ENCODE measurements at regions not wholly inside any gene's neighbourhood (a gene's known extent, or its start where the extent isn't known, plus 50 kb on each side); places are given as distances from the start of the nearest gene placed in this dataset.

DNA sequence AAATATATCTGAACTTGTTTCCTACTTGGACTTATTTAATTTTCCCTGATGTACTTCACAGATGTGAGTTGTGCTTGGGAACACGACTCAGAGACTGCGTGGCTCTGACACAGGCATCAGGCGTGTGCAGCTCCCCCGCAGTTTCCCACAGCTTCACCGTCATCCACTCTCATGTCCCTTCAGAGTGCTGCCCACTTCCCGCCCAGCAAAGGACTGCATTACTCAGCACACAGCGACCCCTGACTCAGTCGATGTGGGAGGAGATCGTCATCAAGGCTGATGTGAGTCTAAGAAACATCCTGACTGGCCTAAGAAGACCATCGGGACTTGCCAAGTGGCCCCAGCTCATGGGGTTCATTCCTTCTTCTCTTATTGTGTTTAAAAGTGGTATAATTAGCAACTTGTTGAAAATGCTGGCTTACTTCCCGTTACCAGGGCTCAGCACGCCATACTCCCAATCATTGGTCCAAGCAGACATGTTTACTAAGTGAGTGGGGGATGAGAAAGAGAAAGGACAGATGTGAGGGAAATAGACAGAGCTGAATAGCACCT is 539.4 kb upstream of the JARID2 start (continued):
- no peak for TF ChIP-seq FOXP1 (CRISPR knock-in tag; IDR thresholded peaks at IDR 0.05; ENCODE audit: borderline replicate concordance)
- TF ChIP-seq TCF7 (CRISPR knock-in tag; IDR thresholded peaks at IDR 0.05; ENCODE audit: low read depth) = no peak
- TF ChIP-seq GABPB1 (CRISPR knock-in tag; IDR thresholded peaks at IDR 0.05) = no peak
- TF ChIP-seq, protein P1, sequence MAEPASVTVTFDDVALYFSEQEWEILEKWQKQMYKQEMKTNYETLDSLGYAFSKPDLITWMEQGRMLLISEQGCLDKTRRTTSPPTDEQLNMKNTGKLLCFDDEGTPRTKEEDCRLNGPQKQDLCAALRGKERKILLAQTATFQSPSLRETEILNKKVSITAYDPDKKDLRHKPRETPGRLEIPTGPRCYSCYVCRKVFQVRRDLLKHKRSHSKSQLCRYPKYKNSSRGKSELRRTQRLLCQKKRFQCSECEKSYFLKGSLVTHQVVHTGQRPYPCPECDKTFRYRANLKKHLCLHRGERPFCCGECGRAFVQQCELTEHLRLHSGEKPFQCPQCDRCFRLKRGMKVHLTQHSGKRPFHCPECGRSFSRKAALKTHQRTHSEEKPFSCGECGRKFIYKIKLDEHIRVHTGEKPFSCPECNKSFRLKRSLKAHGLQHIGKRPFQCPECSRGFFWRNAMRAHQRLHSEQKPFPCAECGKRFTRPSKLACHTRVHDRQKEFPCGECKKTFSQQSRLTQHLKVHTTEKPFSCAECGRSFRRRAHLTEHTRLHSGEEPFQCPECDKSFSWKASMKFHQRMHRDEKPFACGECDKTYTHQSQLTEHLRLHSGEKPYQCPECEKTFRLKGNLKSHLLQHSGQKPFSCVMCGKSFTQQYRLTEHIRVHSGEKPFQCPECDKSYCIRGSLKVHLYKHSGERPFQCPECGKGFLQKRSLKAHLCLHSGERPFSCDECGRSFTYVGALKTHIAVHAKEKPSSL (CRISPR knock-in tag; conservative IDR thresholded peaks at IDR 0.05) = no peak

DNA sequence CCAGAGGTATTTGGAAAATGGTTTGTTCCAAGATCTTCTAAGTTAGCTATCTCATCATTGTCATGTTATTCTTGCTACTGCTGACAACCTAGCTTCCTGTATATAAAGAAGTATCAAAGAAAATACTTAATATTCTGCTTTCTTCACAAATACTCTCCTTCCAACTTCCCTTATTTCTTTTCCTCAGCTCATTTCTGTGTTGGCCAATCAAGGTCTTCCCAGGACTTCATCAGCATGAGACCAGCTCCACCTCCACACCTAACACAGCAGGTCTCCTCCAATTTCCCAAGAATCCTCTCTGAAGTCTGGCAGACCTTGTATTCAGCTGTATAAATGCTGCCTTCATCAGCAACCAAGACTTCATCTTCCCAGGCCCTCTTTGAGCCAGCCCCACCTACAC is 538.6 kb upstream of the JARID2 start:
- no peak for TF ChIP-seq ZNF263 (CRISPR knock-in tag; IDR thresholded peaks at IDR 0.05; ENCODE audit: low read depth)
- TF ChIP-seq, protein P2, sequence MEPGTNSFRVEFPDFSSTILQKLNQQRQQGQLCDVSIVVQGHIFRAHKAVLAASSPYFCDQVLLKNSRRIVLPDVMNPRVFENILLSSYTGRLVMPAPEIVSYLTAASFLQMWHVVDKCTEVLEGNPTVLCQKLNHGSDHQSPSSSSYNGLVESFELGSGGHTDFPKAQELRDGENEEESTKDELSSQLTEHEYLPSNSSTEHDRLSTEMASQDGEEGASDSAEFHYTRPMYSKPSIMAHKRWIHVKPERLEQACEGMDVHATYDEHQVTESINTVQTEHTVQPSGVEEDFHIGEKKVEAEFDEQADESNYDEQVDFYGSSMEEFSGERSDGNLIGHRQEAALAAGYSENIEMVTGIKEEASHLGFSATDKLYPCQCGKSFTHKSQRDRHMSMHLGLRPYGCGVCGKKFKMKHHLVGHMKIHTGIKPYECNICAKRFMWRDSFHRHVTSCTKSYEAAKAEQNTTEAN (CRISPR knock-in tag; IDR thresholded peaks at IDR 0.05) = no peak
- ATAC-seq (no peak), DNase-seq (ENCODE audit: low spot score) (no peak)
- CTCF ChIA-PET = no interaction called here
- no peaks in the 10 kb centered on the region for H3K27me3 Mint-ChIP-seq (ENCODE audit: low read depth)
- POLR2A ChIA-PET = no interaction called here
- no peaks in the 10 kb centered on the region for H3K9me3 Mint-ChIP-seq
- H3K4me3 Mint-ChIP-seq = no peak overlapping the region
- no peaks in the 10 kb centered on the region for H3K36me3 Mint-ChIP-seq
- H3K4me1 Mint-ChIP-seq = peaks cover 16% of the 10 kb centered on the region
- H3K27ac Mint-ChIP-seq = no peak overlapping the region

DNA sequence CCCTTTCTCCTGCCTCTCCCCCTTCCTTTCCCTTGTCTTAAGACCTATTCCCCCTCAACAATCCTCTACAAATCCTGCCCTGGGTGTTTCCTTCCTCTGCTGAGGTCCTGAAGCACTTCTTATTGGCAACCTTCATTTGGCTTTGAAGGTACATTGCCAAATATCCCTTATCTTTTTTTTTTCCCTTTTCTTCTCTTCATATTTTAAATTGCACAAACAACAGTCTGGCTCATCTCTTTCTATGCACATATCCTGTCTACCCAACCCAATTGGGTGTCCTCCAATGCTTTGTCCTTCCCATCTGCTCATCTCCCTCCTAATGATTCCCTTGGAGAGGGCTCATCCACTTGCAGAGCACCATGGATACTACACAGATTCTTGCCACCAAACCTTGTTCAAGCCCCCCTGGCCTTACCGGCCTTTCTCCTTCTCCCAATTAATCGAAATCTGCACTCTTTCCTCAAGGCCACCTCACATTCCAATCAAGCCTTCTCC is 537.9 kb upstream of the JARID2 start:
- H3K36me3 Mint-ChIP-seq = no peaks in the 10 kb centered on the region
- H3K9me3 Mint-ChIP-seq = no peaks in the 10 kb centered on the region
- no peaks in the 10 kb centered on the region for H3K27me3 Mint-ChIP-seq (ENCODE audit: low read depth)
- POLR2A ChIA-PET = no interaction called here
- no peak overlapping the region for H3K4me3 Mint-ChIP-seq
- peaks cover 16% of the 10 kb centered on the region for H3K4me1 Mint-ChIP-seq
- H3K27ac Mint-ChIP-seq = no peak overlapping the region
- no peak for ATAC-seq
- no peak for DNase-seq (ENCODE audit: low spot score)
- CTCF ChIA-PET = no interaction called here
- no peak for TF ChIP-seq TEAD4 (CRISPR knock-in tag; IDR thresholded peaks at IDR 0.05)
- no peak for TF ChIP-seq FOXJ3 (CRISPR knock-in tag; IDR thresholded peaks at IDR 0.05; ENCODE audit: borderline replicate concordance)
- no peak for TF ChIP-seq KAT7 (CRISPR knock-in tag; IDR thresholded peaks at IDR 0.05; ENCODE audit: borderline replicate concordance)
- TF ChIP-seq, protein P1 (CRISPR knock-in tag; conservative IDR thresholded peaks at IDR 0.05) = no peak
- TF ChIP-seq, protein P3, sequence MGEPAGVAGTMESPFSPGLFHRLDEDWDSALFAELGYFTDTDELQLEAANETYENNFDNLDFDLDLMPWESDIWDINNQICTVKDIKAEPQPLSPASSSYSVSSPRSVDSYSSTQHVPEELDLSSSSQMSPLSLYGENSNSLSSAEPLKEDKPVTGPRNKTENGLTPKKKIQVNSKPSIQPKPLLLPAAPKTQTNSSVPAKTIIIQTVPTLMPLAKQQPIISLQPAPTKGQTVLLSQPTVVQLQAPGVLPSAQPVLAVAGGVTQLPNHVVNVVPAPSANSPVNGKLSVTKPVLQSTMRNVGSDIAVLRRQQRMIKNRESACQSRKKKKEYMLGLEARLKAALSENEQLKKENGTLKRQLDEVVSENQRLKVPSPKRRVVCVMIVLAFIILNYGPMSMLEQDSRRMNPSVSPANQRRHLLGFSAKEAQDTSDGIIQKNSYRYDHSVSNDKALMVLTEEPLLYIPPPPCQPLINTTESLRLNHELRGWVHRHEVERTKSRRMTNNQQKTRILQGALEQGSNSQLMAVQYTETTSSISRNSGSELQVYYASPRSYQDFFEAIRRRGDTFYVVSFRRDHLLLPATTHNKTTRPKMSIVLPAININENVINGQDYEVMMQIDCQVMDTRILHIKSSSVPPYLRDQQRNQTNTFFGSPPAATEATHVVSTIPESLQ (CRISPR knock-in tag; IDR thresholded peaks at IDR 0.05) = no peak
- TF ChIP-seq MYBL2 (CRISPR knock-in tag; IDR thresholded peaks at IDR 0.05) = no peak
- no peak for TF ChIP-seq IRF2 (CRISPR knock-in tag; IDR thresholded peaks at IDR 0.05; ENCODE audit: borderline replicate concordance, low read depth)
- TF ChIP-seq, protein P4, sequence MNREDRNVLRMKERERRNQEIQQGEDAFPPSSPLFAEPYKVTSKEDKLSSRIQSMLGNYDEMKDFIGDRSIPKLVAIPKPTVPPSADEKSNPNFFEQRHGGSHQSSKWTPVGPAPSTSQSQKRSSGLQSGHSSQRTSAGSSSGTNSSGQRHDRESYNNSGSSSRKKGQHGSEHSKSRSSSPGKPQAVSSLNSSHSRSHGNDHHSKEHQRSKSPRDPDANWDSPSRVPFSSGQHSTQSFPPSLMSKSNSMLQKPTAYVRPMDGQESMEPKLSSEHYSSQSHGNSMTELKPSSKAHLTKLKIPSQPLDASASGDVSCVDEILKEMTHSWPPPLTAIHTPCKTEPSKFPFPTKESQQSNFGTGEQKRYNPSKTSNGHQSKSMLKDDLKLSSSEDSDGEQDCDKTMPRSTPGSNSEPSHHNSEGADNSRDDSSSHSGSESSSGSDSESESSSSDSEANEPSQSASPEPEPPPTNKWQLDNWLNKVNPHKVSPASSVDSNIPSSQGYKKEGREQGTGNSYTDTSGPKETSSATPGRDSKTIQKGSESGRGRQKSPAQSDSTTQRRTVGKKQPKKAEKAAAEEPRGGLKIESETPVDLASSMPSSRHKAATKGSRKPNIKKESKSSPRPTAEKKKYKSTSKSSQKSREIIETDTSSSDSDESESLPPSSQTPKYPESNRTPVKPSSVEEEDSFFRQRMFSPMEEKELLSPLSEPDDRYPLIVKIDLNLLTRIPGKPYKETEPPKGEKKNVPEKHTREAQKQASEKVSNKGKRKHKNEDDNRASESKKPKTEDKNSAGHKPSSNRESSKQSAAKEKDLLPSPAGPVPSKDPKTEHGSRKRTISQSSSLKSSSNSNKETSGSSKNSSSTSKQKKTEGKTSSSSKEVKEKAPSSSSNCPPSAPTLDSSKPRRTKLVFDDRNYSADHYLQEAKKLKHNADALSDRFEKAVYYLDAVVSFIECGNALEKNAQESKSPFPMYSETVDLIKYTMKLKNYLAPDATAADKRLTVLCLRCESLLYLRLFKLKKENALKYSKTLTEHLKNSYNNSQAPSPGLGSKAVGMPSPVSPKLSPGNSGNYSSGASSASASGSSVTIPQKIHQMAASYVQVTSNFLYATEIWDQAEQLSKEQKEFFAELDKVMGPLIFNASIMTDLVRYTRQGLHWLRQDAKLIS (CRISPR knock-in tag; IDR thresholded peaks at IDR 0.05; ENCODE audit: borderline replicate concordance) = no peak
- no peak for TF ChIP-seq CREB1 (CRISPR knock-in tag; IDR thresholded peaks at IDR 0.05)
- TF ChIP-seq MXD4 (CRISPR knock-in tag; IDR thresholded peaks at IDR 0.05; ENCODE audit: borderline replicate concordance) = no peak
- TF ChIP-seq ZNF121 (CRISPR knock-in tag; IDR thresholded peaks at IDR 0.05) = no peak
